IMR-90 (cell line): ENCODE measurements at regions not wholly inside any gene's neighbourhood (a gene's known extent, or its start where the extent isn't known, plus 50 kb on each side); places are given as distances from the start of the nearest gene placed in this dataset.

Source experiments
- ATAC-seq: fragments of 200-7000 bp; cut with Tn5 transposase; 2 replicates; pipeline ENCODE4 v1.9.1; 2020; ENCODE audit warnings: low read depth, mild to moderate bottlenecking, moderate library complexity
- BruUV-seq: library from RNA; stranded (reverse); fragments of 400-500 nt; replicated peaks from 2 replicates; lab custom pipeline; 2021; lab: Mats Ljungman, UMichigan
- CTCF ChIA-PET: fragments of 300-600 bp; formaldehyde crosslinking; extraction: SDS; loops from one replicate; lab custom pipeline; 2021; ENCODE audit warnings: antibody characterized with exemption; lab: Yijun Ruan, JAX
- POLR2A ChIA-PET: fragments of 300-600 bp; sonication (Branson Sonifier 250); formaldehyde crosslinking; loops from one replicate; lab custom pipeline; 2022; ENCODE audit warnings: antibody characterized with exemption; ENCODE audit not compliant: unreplicated experiment; lab: Charles Lee
- DNase-seq: peaks from one replicate; pipeline ENCODE4 v3.0.0; 2013
- H2AFZ ChIP-seq: replicated peaks from 2 replicates; pipeline ENCODE3; 2013; ENCODE audit warnings: low read length, mild to moderate bottlenecking; ENCODE audit not compliant: poor library complexity
- H2AK5ac ChIP-seq: 2 replicates; pipeline ENCODE4 v1.6.1; 2013; ENCODE audit warnings: low read depth, low read length, inconsistent platforms
- H2AK9ac ChIP-seq: replicated peaks from 2 replicates; pipeline ENCODE3; 2013; ENCODE audit warnings: mild to moderate bottlenecking, low read depth, low read length, moderate library complexity; ENCODE audit not compliant: poor library complexity
- H2BK120ac ChIP-seq: 2 replicates; pipeline ENCODE4 v1.6.1; 2013; ENCODE audit warnings: low read depth, low read length, inconsistent platforms
- H2BK15ac ChIP-seq: 3 replicates; pipeline ENCODE4 v1.6.1; 2013; ENCODE audit warnings: low read depth, low read length, inconsistent platforms
- H2BK20ac ChIP-seq: 2 replicates; pipeline ENCODE4 v1.6.1; 2013; ENCODE audit warnings: low read depth, mild to moderate bottlenecking, inconsistent platforms, low read length, moderate library complexity
- H2BK5ac ChIP-seq: 2 replicates; pipeline ENCODE4 v1.6.1; 2013; ENCODE audit warnings: mild to moderate bottlenecking, low read depth, low read length, inconsistent platforms; ENCODE audit not compliant: poor library complexity, severe bottlenecking
- H3K14ac ChIP-seq: replicated peaks from 2 replicates; pipeline ENCODE4 v1.6.1; 2013; ENCODE audit warnings: low read depth, low read length, inconsistent platforms
- H3K18ac ChIP-seq: 2 replicates; pipeline ENCODE4 v1.6.1; 2013; ENCODE audit warnings: low read depth, low read length, control low read depth
- H3K23ac ChIP-seq: 2 replicates; pipeline ENCODE4 v1.6.1; 2013; ENCODE audit warnings: low read depth, low read length, inconsistent platforms
- H3K27ac ChIP-seq: 2 replicates; pipeline ENCODE4 v1.5.1; 2013; ENCODE audit warnings: mild to moderate bottlenecking, control low read depth, low read length; ENCODE audit not compliant: insufficient read depth
- H3K27me3 ChIP-seq: 2 replicates; pipeline ENCODE4 v1.6.1; 2013; ENCODE audit warnings: low read length; ENCODE audit not compliant: control insufficient read depth, insufficient read depth
- H3K36me3 ChIP-seq: 2 replicates; pipeline ENCODE4 v1.6.1; 2013; ENCODE audit warnings: low read length, mixed read lengths; ENCODE audit not compliant: control insufficient read depth, insufficient read depth
- H3K4ac ChIP-seq: 2 replicates; pipeline ENCODE4 v1.6.1; 2013; ENCODE audit warnings: low read depth, low read length, inconsistent platforms
- H3K4me1 ChIP-seq: 2 replicates; pipeline ENCODE4 v1.6.1; 2013; ENCODE audit warnings: low read length, mixed read lengths; ENCODE audit not compliant: control insufficient read depth, insufficient read depth
- H3K4me2 ChIP-seq: 2 replicates; pipeline ENCODE4 v1.6.1; 2013; ENCODE audit warnings: low read depth, mild to moderate bottlenecking, control low read depth, low read length, moderate library complexity
- H3K4me3 ChIP-seq: 2 replicates; pipeline ENCODE4 v1.5.1; 2013; ENCODE audit warnings: low read depth, mild to moderate bottlenecking, control low read depth, low read length, moderate library complexity; ENCODE audit not compliant: insufficient read depth
- H3K56ac ChIP-seq: 2 replicates; pipeline ENCODE4 v1.6.1; 2013; ENCODE audit warnings: low read length, inconsistent platforms; ENCODE audit not compliant: insufficient read depth; ENCODE audit errors: extremely low read depth
- H3K79me1 ChIP-seq, 2 experiments: 2 replicates each; pipeline ENCODE4 v1.6.1; 2013; ENCODE audit warnings: low read length in 2 of 2, inconsistent platforms in 1 of 2, low read depth in 1 of 2
- H3K9ac ChIP-seq: 2 replicates; pipeline ENCODE4 v1.6.1; 2013; ENCODE audit warnings: low read depth, low read length, control low read depth
- H3K9me1 ChIP-seq: 2 replicates; pipeline ENCODE4 v1.6.1; 2013; ENCODE audit warnings: low read length, inconsistent platforms; ENCODE audit not compliant: insufficient read depth
- H3K9me3 ChIP-seq: 2 replicates; pipeline ENCODE4 v1.6.1; 2013; ENCODE audit warnings: low read length; ENCODE audit not compliant: control insufficient read depth, insufficient read depth
- H4K20me1 ChIP-seq: 2 replicates; pipeline ENCODE4 v1.6.1; 2013; ENCODE audit warnings: low read length, inconsistent platforms; ENCODE audit not compliant: insufficient read depth
- H4K5ac ChIP-seq: 2 replicates; pipeline ENCODE4 v1.6.1; 2013; ENCODE audit warnings: mild to moderate bottlenecking, low read depth, low read length, control low read depth
- H4K8ac ChIP-seq, 2 experiments: 2 replicates each; pipeline ENCODE4 v1.6.1; 2013; ENCODE audit warnings: low read depth in 2 of 2, low read length in 2 of 2, control low read depth in 1 of 2, inconsistent platforms in 1 of 2
- H4K91ac ChIP-seq: 2 replicates; pipeline ENCODE4 v1.6.1; 2013; ENCODE audit warnings: low read depth, low read length, inconsistent platforms; ENCODE audit not compliant: insufficient read depth
- BHLHE40 ChIP-seq: fragments of 150-350 bp; IDR thresholded peaks from 2 replicates; pipeline ENCODE4 v1.6.1; 2016; ENCODE audit warnings: mild to moderate bottlenecking, low read depth, low read length
- CEBPB ChIP-seq: IDR thresholded peaks from 2 replicates; pipeline ENCODE4 v1.6.1; 2012; ENCODE audit warnings: low read depth, low read length, improper control_type of control experiment
- CHD1 ChIP-seq: IDR thresholded peaks from 2 replicates; pipeline ENCODE4 v1.6.1; 2012; ENCODE audit warnings: low read depth, low read length, improper control_type of control experiment
- CTCF ChIP-seq: conservative IDR thresholded peaks from 2 replicates; pipeline ENCODE4 v1.5.1; 2012; ENCODE audit warnings: mild to moderate bottlenecking, low read depth, low read length, improper control_type of control experiment
- ELK1 ChIP-seq: fragments of 150-350 bp; IDR thresholded peaks from 2 replicates; pipeline ENCODE4 v1.6.1; 2016; ENCODE audit warnings: low read depth, mild to moderate bottlenecking, low read length, moderate library complexity, borderline replicate concordance
- FOS ChIP-seq: fragments of 150-350 bp; IDR thresholded peaks from 2 replicates; pipeline ENCODE4 v1.6.1; 2016; ENCODE audit warnings: low read depth, low read length
- MAFK ChIP-seq: IDR thresholded peaks from 2 replicates; pipeline ENCODE4 v1.6.1; 2012; ENCODE audit warnings: low read depth, low read length, improper control_type of control experiment
- MAZ ChIP-seq: IDR thresholded peaks from 2 replicates; pipeline ENCODE4 v1.6.1; 2012; ENCODE audit warnings: low read depth, mild to moderate bottlenecking, low read length, improper control_type of control experiment, moderate library complexity, borderline replicate concordance
- MXI1 ChIP-seq: IDR thresholded peaks from 2 replicates; pipeline ENCODE4 v1.6.1; 2012; ENCODE audit warnings: low read depth, mild to moderate bottlenecking, low read length, moderate library complexity, borderline replicate concordance
- NFE2L2 ChIP-seq: fragments of 150-350 bp; IDR thresholded peaks from 2 replicates; pipeline ENCODE4 v1.6.1; 2016; ENCODE audit warnings: low read depth, mild to moderate bottlenecking, low read length
- POLR2A ChIP-seq: IDR thresholded peaks from 2 replicates; pipeline ENCODE4 v1.6.1; 2012; ENCODE audit warnings: mild to moderate bottlenecking, low read depth, low read length
- RAD21 ChIP-seq: IDR thresholded peaks from 2 replicates; pipeline ENCODE4 v1.6.1; 2012; ENCODE audit warnings: low read length, improper control_type of control experiment
- RCOR1 ChIP-seq: IDR thresholded peaks from 2 replicates; pipeline ENCODE4 v1.6.1; 2012; ENCODE audit warnings: mild to moderate bottlenecking, low read length, improper control_type of control experiment; ENCODE audit not compliant: insufficient replicate concordance
- RFX5 ChIP-seq: IDR thresholded peaks from 2 replicates; pipeline ENCODE4 v1.8.0; 2012; ENCODE audit warnings: low read depth, mild to moderate bottlenecking, low read length, moderate library complexity
- SMC3 ChIP-seq: fragments of 150-350 bp; IDR thresholded peaks from 2 replicates; pipeline ENCODE4 v1.6.1; 2016; ENCODE audit warnings: low read depth, mild to moderate bottlenecking, antibody characterized with exemption, low read length, moderate library complexity
- USF2 ChIP-seq: fragments of 150-350 bp; IDR thresholded peaks from 2 replicates; pipeline ENCODE4 v1.6.1; 2017; ENCODE audit warnings: mild to moderate bottlenecking, antibody characterized with exemption, low read length, low read depth
- WGBS, 2 experiments: methylation state at CpG; one replicate each; pipeline versions ENCODE4 v1.1.5 to v1.1.7; 2013; ENCODE audit warnings: missing lambda C conversion rate in 2 of 2; ENCODE audit not compliant: insufficient read length in 1 of 2; ENCODE audit errors: extremely low coverage in 2 of 2; 5-methylcytosine and 5-hydroxymethylcytosine counted together
- dilution Hi-C: fragments of 300-500 bp; cut with HindIII; formaldehyde crosslinking; loops from one replicate; pipeline ENCODE4 v1.14.3; 2018; ENCODE audit warnings: low sequenced_read_pairs; ENCODE audit not compliant: unreplicated experiment
- in situ Hi-C: fragments of 300-500 bp; cut with MboI; formaldehyde crosslinking; loops from 3 replicates; pipeline ENCODE4 v1.14.3; 2019; ENCODE audit warnings: low sequenced_read_pairs, inconsistent platforms, mixed read lengths
- intact Hi-C: fragments of 100-400 bp; cut with micrococcal nuclease; formaldehyde crosslinking; loops from 2 replicates; pipeline ENCODE4 v1.10.0; 2022

GRCh38 chr5:68367287-68367686, 151.7 kb downstream of the PIK3R1 start:
- H4K91ac ChIP-seq, result no peak overlapping the region
- H3K4me2 ChIP-seq, result no peak overlapping the region
- dilution Hi-C loops, result no loop called here
- intact Hi-C loops, result no loop called here
- no peak overlapping the region for H2BK120ac ChIP-seq
- H3K4me3 ChIP-seq, result no peak overlapping the region
- no TSS peak for BruUV-seq
- ChIA-PET POLR2A (no interaction called here), CTCF (no interaction called here)
- no peak overlapping the region for H4K8ac ChIP-seq
- H3K27ac ChIP-seq, result no peak overlapping the region
- in situ Hi-C loops, result no loop called here
- TF ChIP-seq MAFK, result no peak
- TF ChIP-seq SMC3, result no peak
- TF ChIP-seq CHD1, result no peak
- TF ChIP-seq CEBPB, result no peak
- TF ChIP-seq NFE2L2, result no peak
- TF ChIP-seq MAZ, result no peak
- TF ChIP-seq POLR2A, result no peak
- TF ChIP-seq RAD21, result no peak
- no peak for TF ChIP-seq RFX5
- TF ChIP-seq USF2, result no peak
- no peak for TF ChIP-seq CTCF
- no peak for TF ChIP-seq ELK1
- no peak for TF ChIP-seq BHLHE40
- no peak for TF ChIP-seq MXI1
- no peak for TF ChIP-seq RCOR1
- TF ChIP-seq FOS, result no peak
- no peak overlapping the region for H2BK15ac ChIP-seq
- no peak overlapping the region for H3K56ac ChIP-seq
- H3K14ac ChIP-seq, result no peak overlapping the region
- H2BK5ac ChIP-seq, result no peak overlapping the region
- no peak overlapping the region for H3K18ac ChIP-seq
- H4K20me1 ChIP-seq, result no peaks in the 10 kb centered on the region
- no peak overlapping the region for H2AFZ ChIP-seq
- H3K27me3 ChIP-seq, result no peaks in the 10 kb centered on the region; the same call in none of the 2 replicates
- peaks cover 2% of the 10 kb centered on the region; the same call in 1 of the 2 replicates for H3K9me3 ChIP-seq
- no peak overlapping the region for H2AK9ac ChIP-seq
- no peaks in the 10 kb centered on the region; the same call in 1 of the 2 replicates for H3K4me1 ChIP-seq
- H3K9ac ChIP-seq, result no peak overlapping the region
- H2BK20ac ChIP-seq, result no peak overlapping the region
- H3K79me1 ChIP-seq, result no peaks in the 10 kb centered on the region
- no peak overlapping the region for H2AK5ac ChIP-seq
- H3K36me3 ChIP-seq, result no peaks in the 10 kb centered on the region
- no CpG with 5 or more reads among the region's 2 CpGs for WGBS, 2 experiments
- DNase-seq (no peak), ATAC-seq (no peak)
- no peak overlapping the region for H3K4ac ChIP-seq
- H4K5ac ChIP-seq, result no peak overlapping the region
- H3K23ac ChIP-seq, result no peak overlapping the region
- H3K9me1 ChIP-seq, result no peaks in the 10 kb centered on the region
